ENCODE measurements at regions not wholly inside any gene's neighbourhood (a gene's known extent, or its start where the extent isn't known, plus 50 kb on each side); places are given as distances from the start of the nearest gene placed in this dataset.

DNA sequence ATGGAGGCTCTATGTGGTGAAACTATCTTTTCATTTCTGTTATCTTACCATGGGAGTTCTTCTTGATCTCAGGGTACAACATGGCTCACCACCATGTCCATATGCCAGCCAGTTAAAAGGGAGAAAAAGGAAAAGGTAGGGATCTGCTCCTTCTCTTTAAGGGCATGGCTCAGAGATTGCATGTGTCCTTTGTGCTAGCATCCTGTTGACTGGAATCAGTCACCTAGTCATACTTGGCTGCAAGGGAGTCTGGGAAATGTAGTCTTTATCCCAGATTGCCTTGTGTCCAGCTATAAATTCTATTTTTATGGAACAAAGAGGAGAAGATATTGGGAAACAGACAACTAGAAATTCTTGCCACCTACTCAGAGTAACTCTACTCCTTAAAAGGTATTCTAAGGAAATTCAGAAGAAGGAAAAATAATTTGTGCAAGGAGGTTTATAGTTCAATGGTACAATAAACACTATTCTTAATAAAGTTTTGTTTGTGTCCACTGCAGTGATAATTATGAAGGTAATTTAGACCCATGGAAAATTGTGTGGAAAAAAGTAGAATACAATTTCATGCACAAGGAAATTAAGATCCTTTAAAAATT lies 86.4 kb upstream of the RPH3A start:
- TF ChIP-seq, protein P1, sequence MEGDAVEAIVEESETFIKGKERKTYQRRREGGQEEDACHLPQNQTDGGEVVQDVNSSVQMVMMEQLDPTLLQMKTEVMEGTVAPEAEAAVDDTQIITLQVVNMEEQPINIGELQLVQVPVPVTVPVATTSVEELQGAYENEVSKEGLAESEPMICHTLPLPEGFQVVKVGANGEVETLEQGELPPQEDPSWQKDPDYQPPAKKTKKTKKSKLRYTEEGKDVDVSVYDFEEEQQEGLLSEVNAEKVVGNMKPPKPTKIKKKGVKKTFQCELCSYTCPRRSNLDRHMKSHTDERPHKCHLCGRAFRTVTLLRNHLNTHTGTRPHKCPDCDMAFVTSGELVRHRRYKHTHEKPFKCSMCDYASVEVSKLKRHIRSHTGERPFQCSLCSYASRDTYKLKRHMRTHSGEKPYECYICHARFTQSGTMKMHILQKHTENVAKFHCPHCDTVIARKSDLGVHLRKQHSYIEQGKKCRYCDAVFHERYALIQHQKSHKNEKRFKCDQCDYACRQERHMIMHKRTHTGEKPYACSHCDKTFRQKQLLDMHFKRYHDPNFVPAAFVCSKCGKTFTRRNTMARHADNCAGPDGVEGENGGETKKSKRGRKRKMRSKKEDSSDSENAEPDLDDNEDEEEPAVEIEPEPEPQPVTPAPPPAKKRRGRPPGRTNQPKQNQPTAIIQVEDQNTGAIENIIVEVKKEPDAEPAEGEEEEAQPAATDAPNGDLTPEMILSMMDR (conservative IDR thresholded peaks at IDR 0.05; ENCODE audit: low read depth, low read length), result no peak
- no peak for TF ChIP-seq FOS (IDR thresholded peaks at IDR 0.05; ENCODE audit: low read depth, low read length)
- no peak for TF ChIP-seq POLR2A (IDR thresholded peaks at IDR 0.05; ENCODE audit: low read depth, low read length)
- TF ChIP-seq NFE2L2 (IDR thresholded peaks at IDR 0.05; ENCODE audit: low read depth, low read length), result no peak
- TF ChIP-seq MAZ (IDR thresholded peaks at IDR 0.05; ENCODE audit: borderline replicate concordance, low read depth, low read length), result no peak
- no peak for TF ChIP-seq MAFK (IDR thresholded peaks at IDR 0.05; ENCODE audit: low read depth, low read length)
- no peak for TF ChIP-seq SMC3 (IDR thresholded peaks at IDR 0.05; ENCODE audit: low read depth, low read length)
- TF ChIP-seq RAD21 (IDR thresholded peaks at IDR 0.05; ENCODE audit: low read length), result no peak
- no peak for TF ChIP-seq RCOR1 (IDR thresholded peaks at IDR 0.05; ENCODE audit: insufficient replicate concordance, low read length)
- TF ChIP-seq, protein P2, sequence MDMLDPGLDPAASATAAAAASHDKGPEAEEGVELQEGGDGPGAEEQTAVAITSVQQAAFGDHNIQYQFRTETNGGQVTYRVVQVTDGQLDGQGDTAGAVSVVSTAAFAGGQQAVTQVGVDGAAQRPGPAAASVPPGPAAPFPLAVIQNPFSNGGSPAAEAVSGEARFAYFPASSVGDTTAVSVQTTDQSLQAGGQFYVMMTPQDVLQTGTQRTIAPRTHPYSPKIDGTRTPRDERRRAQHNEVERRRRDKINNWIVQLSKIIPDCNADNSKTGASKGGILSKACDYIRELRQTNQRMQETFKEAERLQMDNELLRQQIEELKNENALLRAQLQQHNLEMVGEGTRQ (IDR thresholded peaks at IDR 0.05; ENCODE audit: low read depth, low read length), result no peak
- TF ChIP-seq MXI1 (IDR thresholded peaks at IDR 0.05; ENCODE audit: borderline replicate concordance, low read depth, low read length), result no peak
- TF ChIP-seq RFX5 (IDR thresholded peaks at IDR 0.05; ENCODE audit: low read depth, low read length), result no peak
- no peak for TF ChIP-seq BHLHE40 (IDR thresholded peaks at IDR 0.05; ENCODE audit: low read depth, low read length)
- TF ChIP-seq CEBPB (IDR thresholded peaks at IDR 0.05; ENCODE audit: low read depth, low read length), result no peak
